H1 (cell line): ENCODE measurements at regions not wholly inside any gene's neighbourhood (a gene's known extent, or its start where the extent isn't known, plus 50 kb on each side); places are given as distances from the start of the nearest gene placed in this dataset.

Source experiments
- CTCF ChIA-PET: fragments of 300-600 bp; sonication (Branson Sonifier 250); formaldehyde crosslinking; loops from one replicate; lab custom pipeline; 2021; ENCODE audit not compliant: partially characterized antibody; lab: Charles Lee
- POLR2A ChIA-PET: fragments of 300-600 bp; sonication (Branson Sonifier 250); formaldehyde crosslinking; loops from one replicate; lab custom pipeline; 2021; ENCODE audit warnings: inconsistent platforms; ENCODE audit not compliant: partially characterized antibody; lab: Charles Lee
- DNase-seq, 2 experiments: peaks; one replicate each; pipeline versions ENCODE4 v3.0.0 to v3.0.0-alpha.2; 2010 to 2022; ENCODE audit warnings: low spot score in 2 of 2, low read depth in 1 of 2, mixed read lengths in 1 of 2
- FAIRE-seq: peaks from 2 replicates; lab custom pipeline; 2011; peaks lifted over from hg19 to GRCh38; lab: Jason Lieb, UNC
- H2AFZ ChIP-seq: 2 replicates; pipeline ENCODE4 v1.8.1; 2012; ENCODE audit warnings: low read length, inconsistent platforms
- H2AK5ac ChIP-seq: 2 replicates; pipeline ENCODE4 v1.6.1; 2013; ENCODE audit warnings: low read depth, low read length
- H2BK120ac ChIP-seq: replicated peaks from 2 replicates; pipeline ENCODE3; 2013; ENCODE audit warnings: low read depth, low read length, inconsistent platforms
- H2BK12ac ChIP-seq: 2 replicates; pipeline ENCODE4 v1.6.1; 2013; ENCODE audit warnings: low read depth, low read length
- H2BK15ac ChIP-seq: 2 replicates; pipeline ENCODE4 v1.6.1; 2013; ENCODE audit warnings: low read length
- H2BK20ac ChIP-seq: 2 replicates; pipeline ENCODE4 v1.6.1; 2013; ENCODE audit warnings: low read length
- H2BK5ac ChIP-seq: 2 replicates; pipeline ENCODE4 v1.6.1; 2013; ENCODE audit warnings: low read depth, low read length
- H3K14ac ChIP-seq: 2 replicates; pipeline ENCODE4 v1.6.1; 2013; ENCODE audit warnings: inconsistent platforms; ENCODE audit not compliant: insufficient read length
- H3K18ac ChIP-seq: 2 replicates; pipeline ENCODE4 v1.6.1; 2013; ENCODE audit warnings: low read length; ENCODE audit errors: extremely low read depth
- H3K23ac ChIP-seq: 2 replicates; pipeline ENCODE4 v1.6.1; 2013; ENCODE audit warnings: inconsistent platforms; ENCODE audit not compliant: insufficient read length
- H3K23me2 ChIP-seq: 2 replicates; pipeline ENCODE4 v1.6.1; 2013; ENCODE audit warnings: low read depth, low read length
- H3K27ac ChIP-seq: 2 replicates; pipeline ENCODE4 v1.6.1; 2011; ENCODE audit warnings: low read depth, low read length, inconsistent platforms
- H3K27me3 ChIP-seq, 4 experiments: replicated peaks in 1 of 4; 1 replicate in 1 of 4; 2 replicates in 3 of 4; pipeline versions ENCODE4 v1.6.1 to v1.8.1; 2011 to 2013; ENCODE audit warnings: low read length in 3 of 4, mild to moderate bottlenecking in 3 of 4, inconsistent platforms in 2 of 4, mixed read lengths in 2 of 4, moderate library complexity in 1 of 4; ENCODE audit not compliant: control insufficient read depth in 3 of 4, insufficient read depth in 3 of 4; ENCODE audit errors: extremely low read depth in 1 of 4
- H3K36me3 ChIP-seq, 4 experiments: 2 replicates each; pipeline versions ENCODE4 v1.6.1 to v1.8.1; 2011 to 2013; ENCODE audit warnings: mild to moderate bottlenecking in 4 of 4, low read length in 3 of 4, moderate library complexity in 2 of 4, control low read depth in 1 of 4, inconsistent platforms in 1 of 4; ENCODE audit not compliant: insufficient read depth in 4 of 4, control insufficient read depth in 2 of 4
- H3K4ac ChIP-seq: replicated peaks from 2 replicates; pipeline ENCODE3; 2013; ENCODE audit warnings: low read length, low read depth, mixed read lengths, inconsistent platforms; ENCODE audit not compliant: insufficient read length
- H3K4me1 ChIP-seq, 4 experiments: replicated peaks in 1 of 4; 1 replicate in 1 of 4; 2 replicates in 3 of 4; pipeline versions ENCODE4 v1.6.1 to v1.8.1; 2011 to 2013; ENCODE audit warnings: low read length in 3 of 4, inconsistent platforms in 2 of 4, mixed read lengths in 1 of 4; ENCODE audit not compliant: insufficient read depth in 4 of 4, control insufficient read depth in 3 of 4
- H3K4me2 ChIP-seq, 2 experiments: 2 replicates each; pipeline versions ENCODE4 v1.6.1 to v1.8.1; 2011 to 2013; ENCODE audit warnings: low read depth in 2 of 2, low read length in 2 of 2, control low read depth in 1 of 2, inconsistent platforms in 1 of 2, mild to moderate bottlenecking in 1 of 2; ENCODE audit not compliant: insufficient read depth in 1 of 2
- H3K4me3 ChIP-seq, 4 experiments: fragments of 200-600, 300-600 bp in 1 of 4; sonication (generic), shearing (Covaris generic), sonication (Bioruptor Twin) in 1 of 4; 2 replicates each; pipeline versions ENCODE4 v1.5.1 to v1.8.1; 2011 to 2016; ENCODE audit warnings: low read length in 4 of 4, low read depth in 3 of 4, control low read depth in 2 of 4, inconsistent platforms in 2 of 4, mild to moderate bottlenecking in 2 of 4, mixed read lengths in 1 of 4, moderate library complexity in 1 of 4; ENCODE audit not compliant: insufficient read depth in 2 of 4; ENCODE audit errors: extremely low read depth in 1 of 4
- H3K56ac ChIP-seq: replicated peaks from 2 replicates; pipeline ENCODE3; 2013; ENCODE audit warnings: low read depth, mild to moderate bottlenecking, mixed read lengths, low read length, inconsistent platforms; ENCODE audit not compliant: insufficient read length
- H3K79me1 ChIP-seq: 2 replicates; pipeline ENCODE4 v1.6.1; 2013; ENCODE audit warnings: low read depth, low read length, control low read depth
- H3K79me2 ChIP-seq, 2 experiments: 2 replicates each; pipeline versions ENCODE4 v1.6.1 to v1.8.1; 2012 to 2013; ENCODE audit warnings: low read length in 2 of 2, mild to moderate bottlenecking in 2 of 2, inconsistent platforms in 1 of 2; ENCODE audit not compliant: insufficient read depth in 2 of 2, control insufficient read depth in 1 of 2
- H3K9ac ChIP-seq, 4 experiments: replicated peaks in 1 of 4; 1 replicate in 1 of 4; 2 replicates in 3 of 4; pipeline versions ENCODE4 v1.6.1 to v1.8.1; 2011 to 2013; ENCODE audit warnings: low read depth in 3 of 4, low read length in 3 of 4, control low read depth in 2 of 4, mild to moderate bottlenecking in 2 of 4, moderate library complexity in 2 of 4, inconsistent platforms in 1 of 4; ENCODE audit errors: extremely low read depth in 1 of 4
- H3K9me3 ChIP-seq, 2 experiments: 2 replicates each; pipeline versions ENCODE4 v1.6.1 to v1.8.1; 2012 to 2013; ENCODE audit warnings: mild to moderate bottlenecking in 2 of 2, moderate library complexity in 2 of 2, control low read depth in 1 of 2, inconsistent platforms in 1 of 2, low read depth in 1 of 2, low read length in 1 of 2, mixed read lengths in 1 of 2; ENCODE audit not compliant: insufficient read depth in 2 of 2
- H4K20me1 ChIP-seq, 2 experiments: replicated peaks in 1 of 2; 2 replicates each; pipeline versions ENCODE3 to v1.8.1; 2011 to 2013; ENCODE audit warnings: inconsistent platforms in 2 of 2, low read length in 2 of 2, mild to moderate bottlenecking in 1 of 2; ENCODE audit not compliant: insufficient read depth in 2 of 2, control insufficient read depth in 1 of 2
- H4K5ac ChIP-seq: 2 replicates; pipeline ENCODE4 v1.6.1; 2013; ENCODE audit warnings: low read length, low read depth, mixed read lengths, inconsistent platforms; ENCODE audit not compliant: insufficient read length
- H4K8ac ChIP-seq: 2 replicates; pipeline ENCODE4 v1.8.0; 2013; ENCODE audit warnings: mild to moderate bottlenecking, moderate library complexity, low read length, inconsistent platforms; ENCODE audit not compliant: insufficient read depth; ENCODE audit errors: extremely low read depth
- H4K91ac ChIP-seq: replicated peaks from 2 replicates; pipeline ENCODE3; 2013; ENCODE audit warnings: low read length, mixed read lengths, inconsistent platforms; ENCODE audit not compliant: insufficient read length
- BACH1 ChIP-seq: IDR thresholded peaks from 2 replicates; pipeline ENCODE4 v1.6.1; 2012; ENCODE audit warnings: low read length, improper control_type of control experiment
- TAF1 ChIP-seq: IDR thresholded peaks from 2 replicates; pipeline ENCODE4 v1.6.1; 2011; ENCODE audit warnings: mild to moderate bottlenecking, low read depth, low read length
- WGBS, 2 experiments: shearing (Covaris generic) in 1 of 2; methylation state at CpG; one replicate each; pipeline versions ENCODE4 v1.1.6 to v1.1.7; 2013 to 2015; ENCODE audit warnings: low lambda C conversion rate in 2 of 2, mixed read lengths in 2 of 2, inconsistent platforms in 1 of 2, low coverage in 1 of 2, missing lambda C conversion rate in 1 of 2; ENCODE audit not compliant: insufficient replicate concordance in 2 of 2, insufficient coverage in 1 of 2, insufficient read length in 1 of 2; ENCODE audit errors: extremely low coverage in 1 of 2, missing lambda C conversion rate in 1 of 2; 5-methylcytosine and 5-hydroxymethylcytosine counted together

DNA sequence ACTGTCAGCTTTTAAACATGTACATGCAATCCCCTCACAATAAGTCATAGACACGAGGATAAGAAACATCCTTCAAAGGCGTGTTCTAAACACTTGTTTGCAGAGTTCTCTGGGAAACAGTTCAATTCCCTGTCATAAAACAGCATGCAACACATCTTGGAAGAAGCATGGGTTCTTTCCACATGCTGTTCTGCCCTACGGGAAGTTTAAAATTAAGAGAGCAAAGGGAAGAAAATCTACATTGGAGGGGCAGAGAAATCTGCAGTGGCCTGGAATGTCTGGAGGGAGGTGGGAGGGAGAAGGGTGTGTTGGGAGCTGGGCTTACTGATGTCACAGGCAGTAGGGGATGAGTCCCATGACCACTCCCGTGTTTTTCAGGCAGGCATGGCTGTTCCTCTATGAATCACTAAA lies 98.3 kb upstream of the SLC2A1 start:
- H2BK120ac ChIP-seq, result no peak overlapping the region
- H3K14ac ChIP-seq, result no peak overlapping the region
- no peak overlapping the region for H3K4me3 ChIP-seq
- no peak overlapping the region for H2BK12ac ChIP-seq
- H3K4ac ChIP-seq, result no peak overlapping the region
- no peaks in the 10 kb centered on the region for H3K27me3 ChIP-seq
- no peak overlapping the region for H4K5ac ChIP-seq
- H3K27ac ChIP-seq, result no peak overlapping the region
- POLR2A ChIA-PET, result interaction anchor here (1.1 to 1.9 kb wide), 2 partner anchors 48 to 107 kb away, joined by 4 read pairs; no protein-coding TSS in a partner anchor
- no peaks in the 10 kb centered on the region for H3K79me2 ChIP-seq
- no peaks in the 10 kb centered on the region for H3K36me3 ChIP-seq
- H4K8ac ChIP-seq, result no peak overlapping the region
- no peak overlapping the region for H2BK15ac ChIP-seq
- peaks cover 3 to 7% (median 6%) of the 10 kb centered on the region in 4 experiments; a peak in 5 of 7 replicates for H3K4me1 ChIP-seq
- no peaks in the 10 kb centered on the region for H3K79me1 ChIP-seq
- H2BK5ac ChIP-seq, result no peak overlapping the region
- CTCF ChIA-PET, result no interaction called here
- H2BK20ac ChIP-seq, result no peak overlapping the region
- H3K9me3 ChIP-seq, result no peaks in the 10 kb centered on the region
- H3K18ac ChIP-seq, result no peak overlapping the region
- no peak overlapping the region for H3K23ac ChIP-seq
- DNase-seq (no peak), FAIRE-seq (no peak)
- 83% methylated on average over 4 of the region's 4 CpGs; no CpG with 5 or more reads in 1 of the 2 experiments for WGBS, 2 experiments
- no peak overlapping the region for H2AFZ ChIP-seq
- no peaks in the 10 kb centered on the region for H4K20me1 ChIP-seq
- H4K91ac ChIP-seq, result no peak overlapping the region
- H3K4me2 ChIP-seq, result no peak overlapping the region
- H3K23me2 ChIP-seq, result peaks cover 5% of the 10 kb centered on the region
- no peak overlapping the region for H3K56ac ChIP-seq
- H2AK5ac ChIP-seq, result no peak overlapping the region
- H3K9ac ChIP-seq, result no peak overlapping the region
- TF ChIP-seq TAF1, result no peak
- no peak for TF ChIP-seq BACH1
